GM21619 (cell line): ENCODE measurements at regions not wholly inside any gene's neighbourhood (a gene's known extent, or its start where the extent isn't known, plus 50 kb on each side); places are given as distances from the start of the nearest gene placed in this dataset.

Source experiments
- ATAC-seq: cut with Tn5 transposase; IDR thresholded peaks from one replicate; pipeline ENCODE4 v1.9.1; 2021; ENCODE audit not compliant: unreplicated experiment

DNA sequence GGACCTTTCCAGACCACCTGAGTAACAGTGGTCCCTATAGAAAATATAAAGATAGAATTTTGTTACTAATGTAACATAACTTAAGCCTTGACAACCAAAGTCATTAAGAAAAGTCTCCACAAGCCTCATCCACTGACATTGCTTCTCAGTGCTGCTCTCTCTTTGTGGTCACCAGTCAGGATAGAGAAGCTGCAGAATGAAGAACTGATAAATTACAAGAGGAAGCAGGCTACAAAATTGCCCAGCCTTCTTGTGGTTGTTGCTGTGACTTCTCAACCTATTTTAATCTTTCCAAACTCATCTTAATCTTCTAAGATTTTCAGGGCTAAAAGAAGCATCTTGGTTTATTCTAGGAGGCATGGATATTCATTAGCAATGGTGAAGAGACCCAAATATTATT is 343.8 kb downstream of the MZT1 start:
- ATAC-seq, result no peak

DNA sequence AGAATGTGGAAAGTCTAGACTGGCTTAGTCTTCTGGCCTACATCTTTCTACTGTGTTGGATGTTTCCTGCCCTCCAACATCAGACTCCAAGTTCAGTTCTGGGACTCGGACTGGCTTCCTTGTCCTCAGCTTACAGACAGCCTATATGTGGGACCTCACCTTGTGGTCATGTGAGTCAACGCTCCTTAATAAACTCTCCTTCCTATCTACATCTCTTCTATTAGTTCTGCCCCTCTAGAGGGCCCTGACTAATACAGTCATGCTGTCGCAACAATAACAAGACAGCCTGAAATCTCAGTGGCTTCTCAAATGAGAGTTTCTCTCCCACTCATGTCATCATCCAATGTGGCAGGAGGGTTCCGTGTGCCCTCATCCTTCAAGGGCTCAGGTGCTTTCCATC is 347.8 kb downstream of the MZT1 start:
- ATAC-seq, result no peak

DNA sequence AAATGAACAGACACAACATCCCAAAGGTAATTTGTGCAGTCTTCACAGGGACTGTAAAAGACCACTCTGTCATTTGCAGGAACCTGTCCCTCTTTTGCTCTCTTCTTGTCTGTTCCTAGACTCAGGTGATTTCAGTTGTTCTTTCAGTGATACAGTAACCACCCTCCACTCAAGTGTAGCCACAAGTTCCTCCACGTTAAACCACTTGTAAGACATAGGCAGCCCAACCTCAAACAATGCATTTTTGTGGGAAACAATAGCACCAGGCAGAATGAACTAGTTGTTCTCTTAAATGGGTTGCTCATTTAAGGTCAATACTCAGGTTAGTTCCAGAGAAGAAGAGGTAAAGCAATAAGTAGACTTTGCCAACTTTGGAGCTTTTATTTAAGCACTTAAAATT is 359.4 kb downstream of the MZT1 start:
- no peak for ATAC-seq

DNA sequence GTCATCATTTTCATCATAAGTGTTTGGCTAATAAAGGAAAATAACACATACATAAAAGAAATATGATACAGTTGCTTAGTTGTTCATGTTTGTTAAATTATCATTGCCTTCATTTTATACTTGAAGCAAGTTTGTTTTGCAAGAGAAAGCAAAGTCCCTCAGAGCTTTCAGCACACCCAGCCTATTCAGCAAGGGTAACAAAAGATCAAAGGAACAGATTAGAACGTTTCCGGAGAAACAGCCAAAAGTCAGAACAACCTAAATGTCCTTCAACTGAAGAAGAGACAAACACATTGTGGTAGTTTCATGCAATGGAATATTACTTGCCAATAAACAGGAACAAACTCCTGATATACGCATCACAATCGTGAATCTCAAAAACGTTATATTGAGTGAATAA is 380.7 kb downstream of the MZT1 start:
- ATAC-seq, result no peak

DNA sequence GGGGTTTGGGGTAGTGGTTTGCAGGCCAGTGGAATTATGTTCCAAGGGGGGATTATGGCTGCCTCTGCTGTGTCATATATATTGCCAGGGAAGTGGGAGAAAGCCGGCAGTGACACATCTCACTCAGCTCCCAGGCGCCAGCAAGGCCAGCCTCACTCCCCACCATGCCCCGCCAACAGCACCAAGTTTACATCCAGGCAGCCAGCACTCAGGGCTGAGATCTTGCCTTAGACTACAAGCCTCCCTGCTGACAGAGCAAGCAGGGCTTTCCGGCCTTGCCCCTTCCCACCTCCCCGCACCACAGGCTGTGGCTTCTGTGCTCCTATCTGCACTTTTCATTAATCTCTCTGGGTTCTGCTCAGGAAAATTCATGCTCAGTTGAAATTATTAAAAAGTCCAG is 385.1 kb downstream of the MZT1 start:
- no peak for ATAC-seq

DNA sequence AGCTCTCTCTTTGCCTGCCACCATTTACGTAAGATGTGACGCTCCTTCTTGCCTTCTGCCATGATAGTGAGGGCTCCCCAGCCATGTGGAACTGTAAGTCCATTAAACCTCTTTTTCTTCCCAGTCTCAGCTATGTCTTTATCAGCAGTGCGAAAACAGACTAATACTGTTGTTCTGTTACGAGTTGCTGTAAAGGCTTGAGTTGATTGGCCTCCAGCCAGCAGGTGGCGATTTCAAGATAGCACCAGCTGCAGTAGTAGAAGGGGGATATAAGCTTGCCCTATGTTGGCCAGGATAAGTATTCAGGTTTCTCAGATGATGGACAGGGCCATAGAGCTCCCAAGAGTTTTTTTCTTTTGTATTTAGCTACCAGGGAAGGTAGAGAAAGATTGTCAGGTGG is 385.5 kb downstream of the MZT1 start:
- no peak for ATAC-seq

DNA sequence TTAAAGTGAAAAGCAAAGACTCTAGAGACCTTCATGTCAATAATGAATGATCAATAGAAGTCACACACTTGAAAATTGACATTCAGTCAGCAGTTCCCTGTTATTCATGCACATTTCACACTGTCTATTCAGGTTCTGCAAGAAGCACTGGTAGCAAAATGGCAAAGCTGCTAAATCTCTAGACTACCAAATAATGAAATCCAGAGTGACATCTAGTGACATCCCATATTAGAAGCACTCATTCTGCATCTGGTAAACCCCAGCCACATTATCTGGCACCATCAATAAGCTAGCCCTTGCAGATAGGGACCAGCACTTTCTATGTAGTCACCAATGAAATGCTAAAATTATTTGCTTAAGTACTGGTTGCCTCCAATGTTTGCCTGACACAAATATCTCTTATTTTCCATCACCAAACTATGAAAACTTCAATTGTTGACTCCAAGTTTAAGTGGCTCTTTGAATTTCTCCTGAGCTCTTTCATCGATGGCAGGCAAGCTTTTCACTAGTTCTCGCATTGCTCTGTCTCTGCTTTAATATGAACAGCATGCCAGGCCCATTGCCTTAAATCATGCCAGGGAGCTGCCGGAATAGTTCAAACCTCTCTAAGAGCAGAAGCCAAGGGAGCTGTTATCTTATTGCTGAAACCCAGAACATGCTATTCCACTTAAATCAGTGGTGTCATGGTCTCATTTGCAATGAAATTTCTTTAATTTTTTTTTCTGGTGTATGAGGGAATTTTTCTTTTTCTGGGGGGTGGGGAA is 409.9 kb downstream of the MZT1 start:
- ATAC-seq, result no peak

DNA sequence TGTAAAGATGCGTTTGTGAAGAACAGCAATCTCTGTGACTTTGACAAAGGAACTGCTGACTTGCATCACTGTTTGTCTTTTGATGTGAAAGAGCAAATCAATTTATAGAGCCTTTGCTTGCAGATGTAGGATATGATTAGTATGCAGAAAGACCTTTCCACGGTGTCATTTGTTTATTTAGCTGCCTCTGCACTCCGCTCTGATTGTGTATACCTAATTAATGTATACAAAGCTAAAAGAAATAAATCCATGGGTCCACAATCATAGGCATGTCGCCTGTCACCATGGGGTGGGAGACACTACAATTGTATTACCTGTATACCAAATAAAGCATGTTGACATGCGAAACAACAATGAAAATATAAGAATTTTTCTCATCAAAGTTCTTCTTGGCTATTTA is 410.7 kb downstream of the MZT1 start:
- no peak for ATAC-seq

DNA sequence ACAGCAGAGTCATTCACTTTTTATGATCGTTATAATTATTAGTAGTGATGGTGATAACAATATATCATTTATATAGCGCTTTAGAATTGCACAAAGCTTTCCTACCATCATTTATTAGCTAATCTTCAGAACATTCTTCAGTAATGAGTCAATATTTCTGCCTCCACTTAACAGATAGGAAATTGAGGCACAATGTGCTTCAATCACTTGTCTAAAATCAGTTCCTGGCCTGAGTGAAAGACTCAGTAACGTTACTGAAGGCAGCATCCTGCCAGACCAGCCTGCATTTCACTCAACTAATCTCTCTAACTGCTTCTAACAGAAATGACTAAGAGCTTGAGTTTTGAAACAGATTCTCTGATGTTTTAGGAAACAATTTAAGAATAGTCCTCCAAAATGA is 412.1 kb downstream of the MZT1 start:
- ATAC-seq, result no peak

DNA sequence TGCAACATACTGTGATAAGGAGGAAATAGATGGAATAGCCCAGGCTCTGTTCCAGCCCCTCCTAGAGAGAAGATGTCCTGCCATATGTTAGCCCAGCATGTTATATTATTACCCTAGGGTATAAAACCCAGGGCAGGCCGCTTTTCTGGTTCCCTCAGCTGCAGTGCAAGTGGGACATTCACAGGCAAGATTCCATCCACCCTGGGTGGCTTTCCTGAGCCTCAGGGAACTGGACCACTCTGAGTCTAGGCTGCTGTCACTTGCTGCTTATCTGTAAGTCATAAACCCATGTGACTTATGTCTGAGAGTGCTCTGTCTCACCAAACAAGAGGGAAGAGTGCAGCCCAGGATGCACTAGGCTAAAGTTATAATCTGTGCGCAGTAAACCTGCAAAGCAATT is 413.2 kb downstream of the MZT1 start:
- no peak for ATAC-seq

DNA sequence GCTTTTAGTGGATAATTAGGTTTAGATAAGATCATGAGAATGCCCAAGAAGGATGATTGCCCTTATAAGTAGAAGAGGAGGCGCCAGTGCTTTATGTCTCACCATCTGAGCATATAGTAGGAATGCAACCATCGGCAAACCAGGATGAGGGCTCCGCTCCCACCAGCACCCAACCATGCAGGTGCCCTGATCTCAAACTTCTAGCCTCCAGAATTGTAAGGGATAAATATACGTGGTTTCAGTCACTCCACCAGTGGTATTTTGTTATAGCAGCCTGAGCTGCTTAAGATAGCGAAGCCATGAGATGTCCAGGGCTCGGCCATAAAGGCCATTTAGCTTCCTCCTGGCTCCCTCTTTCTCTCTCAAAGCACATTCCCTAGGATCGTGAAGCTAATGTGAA is 413.9 kb downstream of the MZT1 start:
- ATAC-seq, result no peak

DNA sequence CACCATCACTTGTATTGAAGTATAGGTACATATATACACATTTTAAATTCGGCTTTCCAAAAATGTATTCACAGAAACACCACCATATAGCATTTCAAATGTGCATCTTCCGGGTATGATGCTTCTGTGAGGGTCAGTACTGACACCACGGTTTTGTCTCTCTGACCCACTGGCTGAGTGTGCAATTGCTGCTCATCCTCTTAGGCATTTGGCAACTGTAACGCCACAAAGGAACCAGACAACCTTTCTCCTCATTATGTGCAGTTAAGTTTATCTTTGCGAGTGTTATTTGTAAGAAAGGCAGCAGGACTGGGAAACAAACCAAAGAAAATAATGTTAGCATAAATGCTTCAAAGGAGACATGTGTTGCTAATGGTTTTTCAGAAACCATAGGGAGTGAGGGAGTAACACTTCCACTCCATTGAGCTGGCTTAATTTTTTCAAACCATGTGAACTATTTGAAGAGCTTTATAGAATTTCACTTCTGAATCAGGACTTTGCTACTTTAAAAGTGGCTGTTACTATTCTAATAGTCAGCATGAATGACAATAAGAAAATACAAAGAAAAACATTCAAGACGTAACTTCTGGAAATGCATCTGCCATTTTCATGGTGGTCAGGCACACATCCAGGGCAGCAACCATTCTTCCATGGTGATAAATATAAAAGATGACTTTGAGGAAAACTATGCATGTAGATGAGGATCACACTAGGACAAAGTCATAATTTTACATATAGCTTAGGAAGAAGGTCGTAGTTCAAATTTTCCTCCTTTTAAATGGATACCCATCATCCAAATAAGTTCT is 423.3 kb downstream of the MZT1 start:
- ATAC-seq, result no peak

DNA sequence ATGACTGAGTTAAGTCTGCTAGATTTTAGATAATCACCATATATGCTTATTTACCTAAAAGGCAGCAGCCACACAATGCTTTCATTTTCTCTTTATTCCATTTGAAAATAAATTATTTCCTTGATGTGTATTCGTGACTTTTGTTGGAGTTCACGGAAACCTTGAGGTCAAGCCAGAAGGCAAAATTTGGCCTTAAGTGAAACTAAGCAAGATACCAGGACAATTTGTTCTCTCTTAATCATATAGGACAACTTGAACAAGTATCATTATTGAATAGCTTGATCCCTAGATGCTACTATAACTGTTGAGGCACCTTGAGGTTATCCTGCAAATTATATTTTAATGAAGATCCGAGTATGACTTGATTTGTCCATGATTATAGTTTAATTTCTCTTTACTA is 429.2 kb upstream of the DACH1 start:
- ATAC-seq, result no peak

DNA sequence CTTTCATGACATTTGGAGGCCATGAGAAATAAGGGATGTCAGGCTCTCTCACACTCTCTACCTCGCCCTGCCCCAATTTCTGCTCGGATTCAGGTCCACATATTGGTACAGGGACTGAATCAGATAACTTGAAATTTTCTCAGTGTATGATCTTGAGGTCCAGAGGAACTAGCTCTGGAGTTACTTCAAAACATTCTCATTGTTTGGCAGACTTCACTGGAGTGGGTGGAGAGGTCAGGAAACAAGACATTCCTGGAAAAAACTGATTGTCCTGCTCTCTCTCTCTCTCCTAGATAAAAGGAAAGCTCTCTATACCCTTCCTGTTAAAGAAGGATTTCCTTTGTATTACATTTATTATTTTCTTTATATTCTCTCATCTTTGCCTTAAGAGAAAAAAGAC is 428.1 kb upstream of the DACH1 start:
- ATAC-seq, result no peak

DNA sequence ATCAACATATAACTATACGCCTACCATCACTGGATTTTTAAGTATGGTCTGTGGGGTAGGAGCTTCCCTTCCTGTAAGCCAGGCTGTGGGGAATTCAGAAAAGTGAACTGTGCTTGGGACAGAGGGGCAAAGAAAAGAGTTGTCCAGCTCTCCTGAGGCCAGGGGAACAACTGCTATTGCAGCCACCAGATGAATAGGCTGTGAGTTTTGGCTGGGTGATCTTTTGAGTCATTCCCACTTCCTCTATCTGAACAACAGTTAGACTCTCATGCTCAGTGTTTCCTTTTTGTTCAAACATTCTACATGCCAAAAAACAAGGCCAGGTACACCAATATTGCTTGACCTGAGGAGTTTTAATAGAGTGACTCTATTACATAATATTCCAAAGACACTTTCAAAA is 426.2 kb upstream of the DACH1 start:
- ATAC-seq, result no peak

DNA sequence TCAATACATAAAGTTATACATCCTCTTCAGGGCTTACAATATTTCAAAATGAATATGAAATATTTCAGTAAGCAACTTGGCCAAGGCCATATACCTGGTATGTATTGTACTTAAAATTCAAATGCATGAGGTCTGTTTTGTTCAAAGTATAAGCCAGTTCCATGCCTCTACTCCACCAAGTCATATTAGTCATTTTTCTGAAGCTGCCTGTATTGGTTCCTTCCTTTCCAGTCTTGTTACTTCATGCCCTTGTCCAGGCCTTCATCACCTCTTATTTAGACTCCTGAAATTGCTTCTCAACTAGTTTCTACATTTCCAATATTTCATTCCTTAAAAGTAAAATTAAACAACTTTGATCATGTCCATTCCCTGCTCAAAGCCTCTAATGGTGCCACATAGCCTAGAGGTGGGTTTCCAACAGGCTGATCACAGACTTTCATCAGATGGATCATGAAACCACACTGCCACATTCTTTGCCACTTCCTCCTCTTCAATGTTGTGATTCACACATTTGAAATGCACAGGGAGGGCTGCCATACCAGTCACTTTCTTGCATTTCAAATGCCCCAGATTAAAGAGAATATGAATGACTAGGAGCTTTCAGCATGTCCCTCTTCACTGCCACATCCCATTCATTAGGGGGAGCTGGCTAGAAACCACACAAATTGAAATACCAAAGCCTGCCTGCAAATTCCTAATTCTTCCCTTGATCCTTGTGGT is 424.1 kb upstream of the DACH1 start:
- ATAC-seq, result no peak

DNA sequence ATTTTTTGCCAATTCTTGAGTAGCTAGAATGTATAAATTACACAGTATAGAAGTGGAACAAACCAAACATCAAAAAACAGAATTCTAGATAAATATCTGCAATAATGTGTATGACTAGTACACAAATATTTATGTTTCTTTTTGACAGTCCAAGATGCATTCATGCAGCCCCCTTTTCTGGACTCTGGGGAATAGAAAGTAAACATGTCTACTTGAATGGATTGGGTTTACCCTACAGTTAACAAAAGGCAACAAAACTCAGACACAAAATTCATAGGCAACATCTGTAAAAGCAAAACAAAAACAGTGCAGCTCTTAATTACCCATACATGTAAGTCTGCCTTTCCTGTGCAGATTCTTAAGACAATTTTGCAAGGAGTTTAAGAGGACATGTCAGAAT is 419.4 kb upstream of the DACH1 start:
- no peak for ATAC-seq

DNA sequence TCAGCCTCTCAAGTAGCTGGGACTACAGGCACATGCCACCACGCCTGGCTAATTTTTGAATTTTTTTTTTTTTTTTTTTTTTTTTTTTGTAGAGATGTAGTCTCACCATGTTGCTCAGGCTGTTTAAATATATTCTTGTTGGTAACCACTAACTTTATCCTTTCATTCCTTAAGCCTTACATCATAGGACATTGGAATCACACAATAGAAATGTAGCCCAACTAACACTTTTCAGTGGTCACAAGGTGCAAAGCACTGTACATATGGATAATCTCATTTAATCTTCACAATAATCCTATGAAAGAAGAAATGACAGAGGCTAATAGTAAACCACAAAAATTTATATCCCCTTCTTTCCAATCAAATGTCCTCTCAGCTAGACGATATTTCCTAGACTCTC is 417.8 kb upstream of the DACH1 start:
- ATAC-seq, result no peak

DNA sequence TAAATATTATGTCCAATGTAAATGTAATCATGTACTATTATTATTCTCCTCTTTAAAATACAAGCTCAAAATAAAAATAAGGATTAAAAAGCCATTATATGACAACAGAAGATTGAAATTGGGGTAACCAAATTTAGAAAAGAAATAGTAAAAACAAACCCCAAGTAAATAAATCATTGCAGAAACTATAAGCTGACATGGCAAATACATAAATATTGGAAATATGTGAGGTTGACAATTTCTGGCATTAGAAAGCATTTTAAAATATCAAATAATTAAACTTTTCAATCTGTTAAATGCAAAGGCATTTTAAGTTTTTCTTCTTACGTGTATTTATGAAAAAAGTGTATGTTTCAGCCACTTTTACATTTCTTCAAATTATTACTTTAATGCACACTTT is 394.7 kb upstream of the DACH1 start:
- ATAC-seq, result no peak

DNA sequence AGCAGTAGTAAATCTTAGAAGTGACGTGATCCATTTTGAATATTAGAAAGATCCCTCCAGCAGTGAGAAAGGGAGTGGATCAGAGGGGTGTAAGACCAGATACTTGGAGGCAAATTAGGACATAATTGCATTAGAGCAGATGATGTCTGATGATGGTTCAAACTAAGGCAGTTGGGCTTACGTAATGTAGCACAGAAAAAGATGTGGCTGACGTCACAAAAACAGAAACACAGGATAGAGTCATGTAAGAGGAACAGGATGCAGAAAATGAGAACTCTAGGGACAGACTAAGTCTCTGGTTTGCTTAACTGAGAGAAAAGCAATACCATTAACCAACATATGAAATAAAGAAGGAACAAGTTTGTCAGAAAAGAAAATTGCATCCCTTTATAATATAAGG is 392.5 kb upstream of the DACH1 start:
- no peak for ATAC-seq

DNA sequence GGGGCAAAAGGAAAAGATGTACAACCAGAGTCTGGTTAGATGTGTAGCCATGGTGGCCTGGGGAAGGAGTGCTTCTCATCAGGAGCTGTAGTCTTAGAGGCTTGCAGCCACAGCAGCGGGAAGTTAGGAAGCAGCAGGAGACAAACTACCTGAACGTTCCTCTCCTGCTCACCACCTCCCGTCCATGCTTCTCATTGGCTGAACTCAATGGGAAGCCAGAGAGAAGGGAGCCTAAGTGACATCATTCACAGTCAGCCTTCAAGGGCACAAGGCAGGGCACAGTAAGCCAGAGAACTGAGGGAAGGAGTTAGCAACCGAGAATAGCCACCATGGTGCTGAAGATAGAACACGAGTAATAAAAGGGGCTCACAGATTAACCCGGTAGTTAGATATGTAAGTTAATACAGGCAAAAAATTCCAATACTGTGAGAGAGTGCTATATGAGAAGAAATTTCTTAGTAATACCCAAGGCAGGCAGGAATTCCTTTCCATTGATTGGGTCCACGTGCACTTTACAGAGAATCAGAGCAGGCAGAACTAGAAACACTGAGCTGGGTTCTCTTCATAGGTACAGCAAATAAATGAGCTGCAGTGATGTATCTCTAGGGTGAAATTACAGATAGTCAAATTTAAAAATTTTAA is 391.5 kb upstream of the DACH1 start:
- no peak for ATAC-seq

DNA sequence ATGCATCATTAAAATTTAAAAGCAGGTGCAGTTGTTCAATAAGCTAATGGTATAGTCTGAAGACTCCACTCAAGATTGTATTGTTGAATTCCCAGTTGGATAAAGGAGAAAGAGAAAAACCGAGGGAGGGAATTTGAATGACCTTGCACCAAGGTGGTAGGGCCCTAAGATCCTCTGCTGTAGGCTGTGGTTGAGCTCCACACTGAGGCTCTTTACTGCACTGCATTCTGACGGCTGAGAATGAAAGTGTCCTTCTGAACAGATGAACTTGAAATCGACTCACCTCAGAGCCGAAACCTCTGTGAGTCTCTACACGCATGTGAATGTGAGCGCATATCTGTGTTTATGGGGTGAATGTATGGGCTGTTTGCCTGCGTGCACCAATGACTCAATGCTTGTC is 388.9 kb upstream of the DACH1 start:
- no peak for ATAC-seq
